Suppressor macrophage treated with lipopolysaccharide for 1 hour (primary cell): ENCODE measurements at regions not wholly inside any gene's neighbourhood (a gene's known extent, or its start where the extent isn't known, plus 50 kb on each side); places are given as distances from the start of the nearest gene placed in this dataset.
"Not testable (repeated sequence)": the region's sequence is repeated elsewhere in the genome, so short reads cannot be mapped to it uniquely, and the experiment has no call there.

Experiments used
- DNase-seq, 3 donors: peaks; one replicate each; pipeline ENCODE4 v3.0.0-alpha.2; 2020 to 2022

DNA sequence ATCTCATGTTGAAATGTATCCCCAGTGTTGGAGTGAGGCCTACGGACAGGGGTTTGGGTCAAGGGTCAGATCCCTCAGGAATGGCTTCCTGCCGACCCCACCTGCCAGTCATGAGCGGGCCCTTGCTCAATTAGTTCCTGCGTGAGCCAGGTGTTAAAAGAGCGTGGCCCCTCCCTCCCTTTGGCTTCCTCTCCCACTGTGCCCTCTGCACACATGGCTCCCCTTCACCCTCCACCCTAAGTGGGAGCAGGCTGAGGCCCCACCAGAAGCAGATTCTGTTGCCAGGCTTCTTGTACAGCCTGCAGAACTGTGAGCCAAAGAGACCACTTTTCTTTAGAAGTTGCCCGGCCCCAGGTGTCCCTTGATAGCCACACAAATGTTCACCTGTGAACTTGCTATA, 193.3 kb downstream of the NPIPB11 start:
- DNase-seq = not testable (repeated sequence)

DNA sequence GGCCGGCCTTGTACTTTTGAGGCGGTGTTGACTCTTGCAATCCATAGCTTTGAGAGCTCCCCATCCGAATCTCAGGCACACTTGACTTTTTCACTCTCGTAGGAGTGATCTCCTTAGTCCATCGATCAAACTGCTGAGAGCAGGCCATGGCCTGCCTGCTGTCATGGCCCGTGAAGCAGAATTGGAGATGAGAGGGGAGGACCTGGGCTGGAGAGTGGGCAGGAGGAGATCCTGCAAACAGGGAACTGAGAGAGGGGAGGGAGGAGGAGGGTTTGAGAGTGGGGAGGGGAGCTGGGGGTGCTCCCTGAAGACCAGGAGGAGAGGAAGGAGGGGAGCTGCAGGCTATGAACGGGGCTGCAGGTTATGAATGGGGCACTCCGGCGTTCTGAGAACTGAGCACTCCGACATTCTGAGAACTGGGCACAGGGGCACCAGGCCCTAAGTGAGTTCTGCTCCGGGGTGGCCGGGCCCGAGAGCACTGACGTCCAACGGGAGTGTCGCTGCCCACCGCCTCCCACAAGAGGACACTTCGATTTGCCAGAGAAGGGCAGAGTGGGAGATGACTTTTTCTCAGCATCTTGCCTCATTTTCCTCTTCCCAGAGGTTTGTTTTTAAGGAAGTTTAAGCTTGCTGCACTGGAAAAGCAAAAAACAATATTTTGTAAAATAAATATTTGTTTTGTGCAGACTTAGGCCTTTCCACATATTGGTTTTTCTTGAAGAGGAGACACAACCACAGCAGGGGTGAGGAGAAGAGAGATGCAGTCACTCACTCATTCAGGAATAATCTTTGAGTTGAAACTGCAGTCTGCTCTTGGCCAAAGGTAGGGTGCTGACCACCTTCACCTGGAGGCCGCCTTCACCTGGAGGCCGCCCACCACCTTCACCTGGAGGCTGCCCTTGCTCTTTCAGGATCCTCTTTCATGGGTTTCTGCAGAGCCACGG, 194.2 kb downstream of the NPIPB11 start:
- DNase-seq = not testable (repeated sequence)

DNA sequence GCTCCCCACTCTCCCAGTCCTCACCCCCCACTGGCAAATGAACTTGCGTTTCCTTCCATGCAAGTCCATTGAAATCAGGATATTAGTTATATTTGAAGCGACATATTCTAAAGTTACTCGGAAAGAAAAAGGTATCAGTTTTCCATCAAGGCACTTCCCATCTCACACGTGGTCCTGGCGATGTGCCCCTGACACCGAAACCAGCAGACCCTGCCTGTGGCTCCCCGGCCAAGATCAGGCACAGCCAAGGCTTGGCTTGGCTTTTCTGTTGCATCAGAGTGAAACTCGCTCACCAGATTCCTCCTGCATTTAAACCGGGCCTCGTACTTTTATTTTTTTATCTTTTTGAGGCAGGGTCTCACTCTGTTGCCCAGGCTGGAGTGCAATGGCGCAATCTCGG, 195.1 kb downstream of the NPIPB11 start:
- not testable (repeated sequence) for DNase-seq

- DNase-seq = not testable (repeated sequence)
Measured at GRCh38 chr16:29210299-29211150, 196.0 kb downstream of the NPIPB11 start.

GRCh38 chr16:29206120-29206519, 200.4 kb downstream of the NPIPB11 start:
- DNase-seq = not testable (repeated sequence)

- DNase-seq = not testable (repeated sequence)
Measured at GRCh38 chr16:29205151-29205550, 201.4 kb downstream of the NPIPB11 start.

- no peak for DNase-seq
Measured at GRCh38 chr16:29204806-29205135, 201.7 kb downstream of the NPIPB11 start.

DNA sequence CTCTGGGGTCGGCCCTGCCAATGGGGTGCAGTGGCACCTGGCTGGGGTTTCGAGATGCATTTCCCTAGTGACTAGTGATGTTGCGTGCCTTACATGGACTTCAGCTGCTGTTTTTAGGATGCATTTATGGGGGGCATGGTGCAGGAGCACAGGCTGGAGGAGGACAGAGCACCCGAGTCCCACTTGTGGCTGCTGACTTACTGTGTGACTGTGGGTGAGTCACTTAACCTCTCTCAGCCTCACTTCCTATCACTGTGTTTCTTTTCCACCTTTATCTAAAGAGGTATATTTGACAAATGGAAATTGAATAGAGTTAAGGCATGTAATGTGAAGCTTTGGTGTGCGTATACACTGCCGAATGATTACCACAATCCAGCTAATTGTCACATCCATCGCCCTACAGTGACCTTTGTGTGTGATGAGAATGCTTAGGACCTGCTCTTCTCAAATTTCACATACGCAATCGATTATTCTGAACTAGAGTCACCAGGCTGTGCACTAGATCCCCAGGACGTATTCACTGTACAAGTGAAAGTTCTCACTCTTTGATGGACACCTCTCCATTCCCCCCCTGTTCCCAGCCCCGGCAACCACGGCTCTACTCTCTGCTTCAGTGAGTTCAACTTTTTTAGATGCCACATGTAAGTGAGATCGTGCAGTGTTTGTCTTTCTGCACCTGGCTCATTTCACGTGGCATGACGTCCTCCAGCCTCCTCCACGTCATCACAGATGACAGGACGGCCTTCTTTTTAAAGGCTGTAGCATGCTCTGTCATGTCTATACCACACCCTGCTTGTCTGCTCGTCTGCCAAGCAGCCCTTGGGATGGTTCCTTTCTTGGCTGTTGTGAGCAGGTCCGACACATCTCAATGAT, 202.3 kb downstream of the NPIPB11 start:
- DNase-seq = not testable (repeated sequence)

GRCh38 chr16:29203046-29203932, 203.2 kb downstream of the NPIPB11 start:
- not testable (repeated sequence) for DNase-seq

DNA sequence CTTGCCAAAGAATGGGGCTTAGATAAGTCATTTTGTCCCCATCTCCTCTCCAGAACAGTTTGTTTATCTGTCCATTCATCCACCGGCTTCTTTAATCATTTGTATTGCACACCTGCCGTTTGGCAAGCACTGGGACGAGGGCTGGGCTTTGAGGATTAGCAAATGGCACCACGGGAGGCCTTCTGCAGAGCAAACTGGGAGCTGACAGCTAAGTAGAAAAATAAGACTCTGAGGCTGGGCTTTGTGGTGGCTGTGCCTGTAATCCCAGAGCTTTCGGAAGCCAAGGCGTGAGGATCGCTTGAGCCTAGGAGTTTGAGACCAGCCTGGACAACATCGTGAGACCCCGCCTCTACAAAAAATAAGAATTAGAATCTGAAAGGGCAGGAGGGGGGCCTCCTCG, 203.9 kb downstream of the NPIPB11 start:
- DNase-seq = not testable (repeated sequence)

DNA sequence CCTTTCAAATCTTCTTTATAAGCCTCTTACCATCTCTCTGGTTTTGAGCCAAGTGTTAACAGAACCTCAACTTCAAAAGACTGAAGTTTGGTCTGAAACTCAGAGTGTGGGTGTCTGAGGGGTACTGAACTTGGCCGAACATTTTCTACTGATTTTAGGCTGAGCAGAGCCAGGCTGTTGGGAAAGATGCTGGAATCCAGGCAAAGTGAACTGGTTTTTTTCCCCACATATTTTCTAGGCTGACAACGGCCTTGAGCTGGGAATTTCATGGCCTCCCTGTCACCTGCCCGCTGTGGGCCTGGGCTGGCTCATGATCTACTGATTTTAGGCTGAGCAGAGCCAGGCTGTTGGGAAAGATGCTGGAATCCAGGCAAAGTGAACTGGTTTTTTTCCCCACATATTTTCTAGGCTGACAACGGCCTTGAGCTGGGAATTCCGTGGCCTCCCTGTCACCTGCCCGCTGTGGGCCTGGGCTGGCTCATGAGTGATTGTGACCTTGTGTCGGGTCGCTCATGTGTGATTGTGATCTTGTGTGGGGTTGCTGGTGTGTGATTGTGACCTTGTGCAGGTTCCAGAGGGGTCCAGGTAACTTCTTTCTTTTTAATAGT, 204.4 kb downstream of the NPIPB11 start:
- DNase-seq = not testable (repeated sequence)

DNA sequence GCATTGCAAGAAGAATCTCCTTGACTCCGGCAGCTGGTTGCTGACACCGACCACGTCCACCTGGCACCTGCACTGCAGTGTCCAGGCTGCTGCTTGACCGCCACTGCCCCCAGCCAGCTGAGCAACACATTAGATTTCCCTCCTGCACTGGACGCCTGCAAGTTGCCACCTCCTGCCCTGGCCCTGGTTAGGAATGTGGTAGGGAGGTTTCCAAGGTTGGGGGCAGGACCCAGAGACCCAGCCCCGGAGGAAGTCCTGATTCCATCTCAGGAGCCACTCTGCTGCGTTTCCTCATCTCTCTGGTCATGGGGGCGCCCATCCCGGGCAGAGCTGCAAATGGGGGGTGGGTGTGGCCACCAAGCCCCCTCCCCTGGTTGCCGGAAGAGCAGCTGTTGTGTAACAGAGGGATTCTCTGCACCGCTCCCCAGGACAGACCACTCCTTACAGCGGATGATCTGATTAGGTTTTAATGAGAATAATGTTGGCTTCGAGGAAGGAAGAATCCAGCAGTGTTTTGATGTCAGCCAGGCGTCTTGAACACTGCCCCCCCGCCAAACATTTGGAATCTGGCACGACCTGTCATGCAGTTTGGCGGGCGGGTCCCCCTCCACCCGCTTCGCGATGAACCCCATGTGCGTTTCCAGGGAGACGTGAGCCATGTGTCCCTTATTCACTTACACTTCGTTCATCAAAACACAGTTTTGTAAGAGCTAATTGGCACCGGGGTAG, 205.1 kb downstream of the NPIPB11 start:
- not testable (repeated sequence) for DNase-seq

DNA sequence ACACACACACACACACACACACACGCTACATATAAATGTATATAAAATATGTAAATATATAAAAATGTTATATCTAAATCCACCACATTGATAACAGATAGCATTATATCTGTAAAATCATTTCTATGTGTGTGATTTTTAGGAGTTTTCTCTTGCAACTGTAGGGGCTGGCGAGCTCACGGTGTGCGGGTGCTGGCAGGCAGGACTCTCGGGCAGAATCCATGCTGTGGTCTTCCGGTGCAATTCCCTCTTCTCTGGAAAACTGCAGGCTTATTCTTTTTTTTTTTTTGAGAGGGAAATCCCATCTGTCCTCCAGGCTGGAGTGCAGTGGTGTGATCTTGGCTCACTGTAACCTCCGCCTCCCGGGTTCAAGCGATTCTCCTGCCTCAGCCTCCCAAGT, 205.8 kb downstream of the NPIPB11 start:
- not testable (repeated sequence) for DNase-seq

DNA sequence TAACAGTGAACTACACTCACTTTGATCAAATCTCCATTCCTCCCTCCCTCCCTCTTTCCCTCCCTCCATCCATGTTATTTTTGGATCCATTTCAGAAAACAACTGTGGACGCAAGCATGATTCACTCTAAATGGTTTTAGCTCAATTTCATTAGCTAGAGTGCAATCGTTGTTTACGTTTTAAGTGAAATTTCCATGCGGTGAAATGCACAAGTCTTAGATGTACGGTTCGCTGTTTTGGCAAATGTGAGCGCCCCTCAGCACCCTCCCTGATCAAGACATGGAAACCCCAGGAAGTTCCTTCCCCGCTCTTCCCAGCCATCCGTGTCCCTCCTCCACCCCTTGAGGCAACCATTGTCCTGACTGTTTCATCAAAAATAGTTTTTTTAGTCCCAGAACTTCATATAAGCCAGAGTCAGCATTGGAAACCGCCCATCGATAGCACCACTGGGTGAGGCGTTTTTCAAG, 206.3 kb downstream of the NPIPB11 start:
- DNase-seq = not testable (repeated sequence)

DNA sequence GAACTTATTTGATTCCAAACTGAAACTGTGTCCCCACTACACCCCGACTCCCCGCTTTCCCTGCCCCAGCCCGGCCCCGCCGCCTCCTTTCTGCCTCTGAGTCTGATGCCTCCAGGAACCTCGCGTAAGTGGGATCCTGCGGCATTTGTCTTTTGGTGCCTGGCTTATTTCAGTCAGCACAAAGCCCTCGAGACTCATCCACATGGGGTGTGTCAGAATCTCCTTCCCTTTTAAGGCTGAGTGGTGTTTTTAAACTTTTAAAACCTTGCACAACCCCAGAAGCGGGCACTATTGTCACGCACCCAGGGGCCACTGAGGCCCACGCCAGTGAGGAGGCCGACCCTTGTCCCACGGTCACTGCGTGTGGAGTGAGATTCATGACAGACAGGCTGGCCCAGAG, 206.9 kb downstream of the NPIPB11 start:
- DNase-seq = peak in 1 of 3 donors; percentile 23

- DNase-seq = no peak
Measured at GRCh38 chr16:29198731-29199521, 207.6 kb downstream of the NPIPB11 start.

DNA sequence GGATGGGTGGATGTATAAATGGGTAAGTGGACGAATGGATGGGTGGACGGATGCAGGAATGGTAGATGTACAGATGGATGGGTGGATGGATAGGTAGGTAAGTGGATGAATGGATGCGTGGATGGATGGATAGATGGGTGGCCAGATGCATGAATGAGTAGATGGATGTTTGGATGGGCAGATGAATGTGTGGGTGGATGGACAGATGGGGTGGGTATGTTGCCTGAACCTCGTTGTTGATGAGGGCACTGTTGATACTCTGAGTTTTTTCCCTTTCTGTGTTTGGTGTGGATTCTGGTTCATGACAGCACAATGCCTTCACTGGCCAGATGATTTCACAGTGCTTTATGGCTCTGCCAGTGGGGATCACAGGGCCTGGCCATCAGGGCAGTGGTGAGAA, 208.3 kb downstream of the NPIPB11 start:
- DNase-seq = no peak

GRCh38 chr16:29197494-29198100, 208.9 kb downstream of the NPIPB11 start:
- not testable (repeated sequence) for DNase-seq

DNA sequence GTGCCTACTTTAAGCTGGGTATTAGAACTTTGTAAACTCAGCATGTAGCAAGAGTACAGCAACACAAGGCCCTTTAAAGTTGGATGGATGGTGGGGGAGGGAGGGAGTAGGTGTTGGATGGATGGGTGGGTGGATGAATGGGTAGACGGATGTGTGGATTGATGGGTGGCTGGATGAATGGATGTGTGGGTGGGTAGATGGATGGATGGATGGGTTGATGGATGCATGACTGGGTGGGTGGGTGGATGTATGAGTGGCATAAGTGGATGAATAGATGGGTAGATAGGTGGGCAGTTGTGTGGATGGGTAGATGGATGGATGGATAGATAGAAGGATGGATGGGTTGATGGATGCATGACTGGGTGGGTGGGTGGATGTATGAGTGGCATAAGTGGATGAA, 209.8 kb downstream of the NPIPB11 start:
- DNase-seq = not testable (repeated sequence)
